AG10803 (cell line): ENCODE measurements at regions not wholly inside any gene's neighbourhood (a gene's known extent, or its start where the extent isn't known, plus 50 kb on each side); places are given as distances from the start of the nearest gene placed in this dataset.

Source experiments
- DNase-seq: peaks from one replicate; pipeline ENCODE4 v3.0.0; 2010; ENCODE audit warnings: low read depth
- H3K4me3 ChIP-seq: 2 replicates; pipeline ENCODE4 v1.5.1; 2011; ENCODE audit warnings: mild to moderate bottlenecking, low read length, control low read depth
- TF ChIP-seq, protein P1 (sequence below): conservative IDR thresholded peaks from 2 replicates; pipeline ENCODE4 v1.5.1; 2011; ENCODE audit warnings: mild to moderate bottlenecking, low read length, control low read depth, inconsistent platforms

DNA sequence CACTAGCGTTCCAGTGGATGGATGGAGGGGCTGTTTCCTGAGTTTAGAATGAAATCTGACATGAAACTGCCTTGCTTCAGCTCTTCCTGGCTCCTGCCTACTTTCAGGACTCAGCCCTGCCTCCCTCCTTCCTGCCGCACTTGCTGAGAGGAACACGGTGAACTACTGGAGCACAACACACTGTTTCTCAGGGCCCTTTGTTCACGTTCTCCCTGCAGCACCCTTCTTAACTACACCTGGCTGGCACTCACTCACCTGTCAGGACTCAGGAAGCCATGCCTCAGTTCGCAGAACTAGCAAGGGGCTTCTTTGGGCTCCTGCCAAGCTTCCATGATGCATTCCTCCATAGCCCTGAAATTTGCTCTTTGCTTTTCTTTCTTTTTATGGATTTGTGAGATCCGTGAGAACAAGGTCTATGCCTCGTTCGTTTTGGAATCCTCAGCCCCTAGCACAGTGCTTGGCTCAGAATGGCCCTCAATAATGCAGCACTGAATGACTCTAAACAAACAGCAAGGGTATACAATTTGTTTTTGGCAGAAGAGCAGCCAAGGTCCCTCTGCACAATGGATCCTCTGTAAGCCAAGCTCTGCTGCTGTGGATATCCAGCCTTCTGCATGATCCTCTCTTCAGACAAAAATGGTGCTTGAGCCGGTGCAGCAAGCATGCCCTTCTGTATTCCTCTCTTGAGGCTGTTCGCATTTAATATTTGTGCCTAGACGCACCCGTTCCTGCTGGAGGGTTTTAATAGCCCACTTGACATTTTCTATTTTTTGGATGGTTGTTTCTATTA lies 357.0 kb downstream of the TSN start:
- DNase-seq: no peak
- no peak overlapping the region for H3K4me3 ChIP-seq
- TF ChIP-seq, protein P1, sequence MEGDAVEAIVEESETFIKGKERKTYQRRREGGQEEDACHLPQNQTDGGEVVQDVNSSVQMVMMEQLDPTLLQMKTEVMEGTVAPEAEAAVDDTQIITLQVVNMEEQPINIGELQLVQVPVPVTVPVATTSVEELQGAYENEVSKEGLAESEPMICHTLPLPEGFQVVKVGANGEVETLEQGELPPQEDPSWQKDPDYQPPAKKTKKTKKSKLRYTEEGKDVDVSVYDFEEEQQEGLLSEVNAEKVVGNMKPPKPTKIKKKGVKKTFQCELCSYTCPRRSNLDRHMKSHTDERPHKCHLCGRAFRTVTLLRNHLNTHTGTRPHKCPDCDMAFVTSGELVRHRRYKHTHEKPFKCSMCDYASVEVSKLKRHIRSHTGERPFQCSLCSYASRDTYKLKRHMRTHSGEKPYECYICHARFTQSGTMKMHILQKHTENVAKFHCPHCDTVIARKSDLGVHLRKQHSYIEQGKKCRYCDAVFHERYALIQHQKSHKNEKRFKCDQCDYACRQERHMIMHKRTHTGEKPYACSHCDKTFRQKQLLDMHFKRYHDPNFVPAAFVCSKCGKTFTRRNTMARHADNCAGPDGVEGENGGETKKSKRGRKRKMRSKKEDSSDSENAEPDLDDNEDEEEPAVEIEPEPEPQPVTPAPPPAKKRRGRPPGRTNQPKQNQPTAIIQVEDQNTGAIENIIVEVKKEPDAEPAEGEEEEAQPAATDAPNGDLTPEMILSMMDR: no peak

DNA sequence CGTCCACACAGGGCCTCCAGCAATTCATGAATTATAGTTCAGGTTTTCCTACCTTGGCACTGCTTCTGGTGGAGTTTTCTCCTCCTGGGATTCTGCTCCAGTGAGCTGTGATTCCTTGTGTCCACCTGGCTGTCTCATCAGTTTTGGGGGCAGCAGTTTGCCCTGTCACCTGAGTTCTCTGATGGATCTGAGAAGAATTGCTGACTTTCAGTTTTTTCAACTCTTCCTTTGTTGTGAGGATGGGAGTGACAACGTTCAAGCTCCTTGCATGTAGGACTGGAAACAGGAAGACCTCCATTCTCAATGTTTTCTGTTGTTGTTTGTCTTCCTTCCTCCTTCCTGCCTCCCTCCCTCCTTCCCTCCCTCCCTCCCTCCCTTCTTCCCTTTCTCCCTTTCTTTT lies 359.0 kb downstream of the TSN start:
- DNase-seq: no peak
- TF ChIP-seq, protein P1: no peak
- H3K4me3 ChIP-seq: no peak overlapping the region

DNA sequence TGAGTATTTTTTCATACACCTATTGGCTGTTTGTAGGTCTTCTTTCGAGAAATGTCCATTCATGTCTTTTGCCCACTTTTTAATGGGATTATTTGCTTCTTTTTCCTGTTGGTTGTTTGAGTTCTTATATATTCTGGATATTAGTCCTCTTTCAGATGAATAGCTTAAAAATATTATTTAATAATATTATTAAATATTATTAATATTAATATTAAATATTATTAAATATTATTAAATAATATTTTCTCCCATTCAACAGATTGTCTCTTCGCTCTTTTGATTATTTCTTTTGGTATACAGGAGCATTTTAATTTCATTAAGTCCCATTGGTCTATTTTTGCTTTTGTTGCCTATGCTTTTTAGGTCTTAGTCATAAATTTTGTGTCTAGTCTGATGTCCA lies 361.9 kb downstream of the TSN start:
- DNase-seq: no peak
- no peak overlapping the region for H3K4me3 ChIP-seq
- TF ChIP-seq, protein P1: no peak

DNA sequence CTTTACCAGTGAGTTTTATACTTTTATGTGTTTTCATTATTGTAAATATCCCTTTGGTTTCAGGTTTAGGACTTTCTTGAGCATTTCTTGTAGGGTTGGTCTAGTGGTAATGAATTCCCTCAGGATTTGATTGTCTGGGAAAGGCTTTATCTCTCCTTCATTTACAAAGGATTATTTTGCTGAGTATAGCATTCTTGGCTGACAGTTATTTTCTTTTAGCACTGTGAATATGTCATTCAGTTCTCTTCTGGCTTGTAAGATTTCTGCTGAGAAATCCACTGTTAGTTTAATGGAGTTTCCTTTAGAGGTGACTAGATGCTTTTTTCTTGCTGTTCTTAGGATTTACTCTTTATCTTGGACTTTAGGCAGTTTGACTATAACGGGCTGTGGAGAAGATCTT lies 373.9 kb downstream of the TSN start:
- H3K4me3 ChIP-seq: no peak overlapping the region
- TF ChIP-seq, protein P1: no peak
- no peak for DNase-seq

DNA sequence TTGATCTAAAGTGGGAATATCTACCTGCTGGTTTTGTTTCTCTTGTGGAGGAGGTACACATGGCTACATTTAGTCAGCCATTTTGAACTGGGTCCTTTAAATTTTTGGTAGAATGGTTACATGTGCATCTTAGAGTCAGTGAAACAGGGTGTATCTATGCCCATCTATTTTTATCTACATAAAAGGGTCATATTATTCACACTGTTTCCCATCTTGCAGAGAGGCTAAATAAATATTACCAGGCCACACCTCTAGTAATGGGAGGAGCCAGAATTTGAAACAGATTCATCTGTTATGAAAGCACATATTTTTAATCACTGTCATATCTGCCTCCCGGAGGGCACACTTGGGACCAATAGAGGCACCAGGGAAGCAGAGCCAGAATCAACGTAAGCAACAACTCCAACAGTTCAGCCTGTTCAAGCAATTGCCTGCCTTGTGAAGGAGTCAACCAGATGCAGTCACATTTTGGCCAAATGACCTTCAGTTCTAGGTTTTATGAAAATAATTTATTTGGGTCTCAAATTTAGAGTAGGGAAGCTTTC lies 376.8 kb downstream of the TSN start:
- no peak overlapping the region for H3K4me3 ChIP-seq
- peak; percentile 9 for DNase-seq
- TF ChIP-seq, protein P1: no peak

DNA sequence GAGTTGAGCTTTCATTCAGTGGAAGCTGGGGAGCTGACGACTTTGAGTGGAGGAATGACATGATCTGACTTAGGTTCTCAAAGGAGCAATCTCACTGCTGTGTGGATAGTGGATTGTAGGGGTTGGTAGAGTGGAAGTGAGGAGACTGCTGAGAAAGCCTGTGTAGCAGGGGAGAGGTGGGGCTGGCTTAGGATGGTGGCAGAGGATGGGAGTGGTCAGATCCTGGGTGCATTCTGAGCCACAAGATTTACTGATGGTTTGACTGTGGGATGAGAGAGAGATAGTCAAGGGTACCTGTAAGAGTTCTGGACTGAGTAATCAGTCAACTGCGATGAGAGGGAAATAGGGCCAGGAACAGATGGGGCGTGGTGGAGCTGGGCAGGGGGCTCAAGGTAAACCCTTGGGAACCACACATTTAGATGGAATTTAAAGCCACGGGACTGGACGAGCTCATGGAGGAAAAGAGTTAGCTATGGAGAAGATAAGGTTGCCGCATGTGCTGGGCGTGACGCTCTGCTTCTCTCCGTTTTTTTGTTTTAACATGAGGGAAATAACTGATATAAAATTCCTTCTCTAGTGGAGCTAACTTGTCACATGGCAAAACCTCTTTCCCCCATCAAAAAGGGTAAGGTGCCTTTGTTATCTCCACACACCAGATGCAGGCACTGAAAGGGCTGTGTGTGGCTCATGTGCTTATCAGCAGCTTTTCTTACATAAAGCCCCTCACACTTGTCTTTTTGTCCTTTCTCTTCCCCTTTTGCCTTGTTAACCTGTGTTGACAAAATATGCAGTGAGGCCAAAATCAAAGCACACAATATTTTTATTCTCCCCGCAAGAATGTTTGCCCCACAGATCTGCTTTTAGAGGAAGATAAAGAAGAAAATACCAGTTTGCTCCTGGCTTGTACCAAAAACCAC lies 379.8 kb downstream of the TSN start:
- no peak for DNase-seq
- TF ChIP-seq, protein P1: no peak
- no peak overlapping the region for H3K4me3 ChIP-seq
